ENCODE measurements at regions not wholly inside any gene's neighbourhood (a gene's known extent, or its start where the extent isn't known, plus 50 kb on each side); places are given as distances from the start of the nearest gene placed in this dataset.

- DNase-seq (ENCODE audit: low spot score), result no peak
- H3K27ac ChIP-seq, result no peak overlapping the region
- ChIA-PET POLR2A (ENCODE audit: low non-redundant PET) (no interaction called here), CTCF (interaction anchor here (0.6 kb wide), 1 partner anchor 34 kb away, joined by 3 read pairs; no protein-coding TSS in a partner anchor)
- TF ChIP-seq CTCF (conservative IDR thresholded peaks at IDR 0.05; ENCODE audit: low read depth), result no peak
Measured at GRCh38 chr9:104258296-104259011, 164.3 kb downstream of the SMC2 start.

DNA sequence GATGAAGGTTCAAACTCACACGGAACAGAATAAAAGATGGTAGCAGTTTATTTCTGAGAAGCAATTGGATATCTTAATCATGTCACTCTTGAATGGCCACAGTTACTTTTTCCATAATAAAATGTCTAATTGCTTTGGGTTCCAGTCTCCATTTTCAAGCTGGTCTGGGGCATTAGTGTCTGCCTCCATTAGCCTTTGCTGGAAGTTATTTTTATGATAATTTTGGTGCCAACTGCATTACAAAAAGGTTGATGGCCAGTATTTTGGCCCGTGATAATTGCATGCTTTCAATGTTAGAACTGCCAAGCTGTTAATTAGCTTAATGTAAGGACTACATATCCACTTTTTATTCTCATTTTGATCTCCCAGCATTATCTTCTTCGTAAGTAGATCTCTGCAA is 165.9 kb downstream of the SMC2 start:
- DNase-seq (ENCODE audit: low spot score), result no peak
- ChIA-PET CTCF (interaction anchor here (0.6 kb wide), 1 partner anchor 419 kb away, joined by 3 read pairs; no protein-coding TSS in a partner anchor), POLR2A (ENCODE audit: low non-redundant PET) (no interaction called here)
- TF ChIP-seq CTCF (conservative IDR thresholded peaks at IDR 0.05; ENCODE audit: low read depth), result no peak
- H3K27ac ChIP-seq, result no peak overlapping the region

GRCh38 chr9:104263942-104264341 is 169.8 kb downstream of the SMC2 start:
- no peak overlapping the region for H3K27ac ChIP-seq
- POLR2A ChIA-PET (ENCODE audit: low non-redundant PET), result no interaction called here
- no peak for DNase-seq (ENCODE audit: low spot score)
- TF ChIP-seq CTCF (conservative IDR thresholded peaks at IDR 0.05; ENCODE audit: low read depth), result no peak
- CTCF ChIA-PET, result no interaction called here

DNA sequence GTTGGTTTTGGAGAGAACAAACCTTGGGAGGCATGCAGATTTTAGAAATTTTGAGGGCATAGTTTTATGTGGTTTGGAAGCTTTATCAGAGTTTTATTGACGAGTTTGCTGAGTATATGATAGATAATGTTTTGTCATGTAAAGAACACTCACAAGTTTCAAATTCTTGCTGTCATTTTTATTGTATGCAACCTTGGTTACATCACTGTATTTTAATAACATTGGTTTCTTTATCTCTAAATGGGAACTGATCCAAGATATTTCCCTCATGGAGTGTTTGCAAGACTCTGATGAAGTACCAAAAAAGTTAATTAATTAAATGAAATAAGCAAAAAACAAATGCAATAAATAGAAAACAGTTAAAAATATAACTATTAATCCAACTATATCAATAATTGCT is 170.3 kb downstream of the SMC2 start:
- CTCF ChIA-PET, result no interaction called here
- no peak for TF ChIP-seq CTCF (conservative IDR thresholded peaks at IDR 0.05; ENCODE audit: low read depth)
- no peak overlapping the region for H3K27ac ChIP-seq
- POLR2A ChIA-PET (ENCODE audit: low non-redundant PET), result no interaction called here
- no peak for DNase-seq (ENCODE audit: low spot score)

DNA sequence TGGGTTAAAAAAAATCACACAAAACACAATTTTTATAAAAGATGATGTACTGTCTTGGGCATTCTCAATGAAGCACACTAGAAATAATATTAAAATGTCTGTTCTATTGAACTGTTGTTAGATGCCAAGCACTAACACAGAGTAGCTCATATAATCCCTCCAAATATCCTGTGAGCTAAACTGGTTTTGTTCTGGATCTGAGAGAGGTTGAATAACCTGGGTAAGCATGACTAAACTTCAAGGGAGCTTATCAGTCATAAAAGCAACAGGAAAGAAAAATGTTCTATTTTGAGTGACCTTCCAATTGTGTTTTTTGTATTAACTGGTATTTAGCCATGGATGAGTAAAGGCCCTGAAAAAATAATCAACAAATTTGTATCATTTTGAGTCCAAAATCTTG is 175.3 kb downstream of the SMC2 start:
- ChIA-PET CTCF (no interaction called here), POLR2A (ENCODE audit: low non-redundant PET) (no interaction called here)
- no peak for DNase-seq (ENCODE audit: low spot score)
- no peak overlapping the region for H3K27ac ChIP-seq
- no peak for TF ChIP-seq CTCF (conservative IDR thresholded peaks at IDR 0.05; ENCODE audit: low read depth)

DNA sequence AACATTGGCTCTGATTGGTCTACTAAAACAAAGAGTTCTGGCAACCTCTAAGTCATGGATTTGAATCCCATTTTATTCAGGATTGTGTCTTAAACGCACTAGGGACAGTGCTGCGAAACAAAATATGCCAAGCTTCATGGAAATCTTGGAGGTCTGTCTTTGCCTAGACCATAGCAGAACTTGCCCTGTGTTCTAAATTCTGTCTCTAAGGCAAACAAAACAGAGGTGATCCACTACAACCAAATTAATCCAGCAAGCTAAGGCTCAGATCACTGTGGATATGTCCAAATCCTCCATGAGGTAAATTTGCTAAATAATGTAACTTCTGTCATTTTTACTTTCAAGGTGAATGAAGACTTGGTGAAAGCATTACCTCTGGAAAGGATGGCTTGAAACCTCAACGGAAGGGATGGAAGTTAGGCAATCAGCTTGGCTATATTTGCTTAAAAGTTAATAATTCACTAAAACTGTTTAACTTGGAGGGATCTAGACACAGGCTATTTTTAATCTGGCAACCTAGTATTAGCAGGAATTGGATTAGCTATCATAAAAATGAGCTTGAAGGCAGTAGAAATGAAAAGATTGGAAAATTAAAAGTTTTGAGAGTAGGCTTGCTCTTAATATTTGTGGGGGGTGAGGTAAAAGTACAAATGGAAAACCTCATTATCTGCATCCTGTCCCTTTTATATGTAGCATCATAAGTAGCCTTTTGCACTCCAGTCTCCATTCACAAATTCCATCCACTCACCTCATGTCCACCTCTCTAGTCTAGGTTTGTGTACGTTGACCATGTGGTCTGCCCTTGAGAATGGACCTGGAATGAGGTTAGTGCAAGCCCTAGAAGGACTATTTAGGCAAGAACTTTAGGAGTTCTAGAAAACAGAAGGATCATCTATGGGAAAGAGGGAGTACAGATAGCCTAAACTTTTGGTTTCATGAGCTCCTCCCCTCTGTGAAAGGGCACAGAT is 176.2 kb downstream of the SMC2 start:
- ChIA-PET POLR2A (ENCODE audit: low non-redundant PET) (no interaction called here), CTCF (no interaction called here)
- DNase-seq (ENCODE audit: low spot score), result no peak
- TF ChIP-seq CTCF (conservative IDR thresholded peaks at IDR 0.05; ENCODE audit: low read depth), result no peak
- no peak overlapping the region for H3K27ac ChIP-seq
